NCI-H460 (cell line): ENCODE measurements at regions not wholly inside any gene's neighbourhood (a gene's known extent, or its start where the extent isn't known, plus 50 kb on each side); places are given as distances from the start of the nearest gene placed in this dataset.
"Not testable (repeated sequence)": the region's sequence is repeated elsewhere in the genome, so short reads cannot be mapped to it uniquely, and the experiment has no call there.

ENCODE experiments used
- DNase-seq: peaks from one replicate; pipeline ENCODE4 v3.0.0-alpha.2; 2016; ENCODE audit warnings: low read depth; ENCODE audit errors: extremely low read depth

GRCh38 chr7:95863-96260, 96.5 kb upstream of the FAM20C start:
- no peak for DNase-seq

- DNase-seq, result no peak
Observed at GRCh38 chr7:96861-97260, 95.5 kb upstream of the FAM20C start.

- DNase-seq, result no peak
Observed at GRCh38 chr7:97310-97841, 95.0 kb upstream of the FAM20C start.

GRCh38 chr7:101146-102046, 91.0 kb upstream of the FAM20C start:
- DNase-seq, result peak; percentile 5

GRCh38 chr7:102047-102711, 90.2 kb upstream of the FAM20C start:
- no peak for DNase-seq

GRCh38 chr7:102721-103120, 89.7 kb upstream of the FAM20C start:
- DNase-seq, result no peak

- DNase-seq, result not testable (repeated sequence)
Observed at GRCh38 chr7:103981-104380, 88.4 kb upstream of the FAM20C start.

- DNase-seq, result no peak
Observed at GRCh38 chr7:105002-105401, 87.4 kb upstream of the FAM20C start.

GRCh38 chr7:106356-106755, 86.0 kb upstream of the FAM20C start:
- DNase-seq, result no peak

GRCh38 chr7:107233-107632, 85.1 kb upstream of the FAM20C start:
- DNase-seq, result no peak

- no peak for DNase-seq
Observed at GRCh38 chr7:107907-108306, 84.5 kb upstream of the FAM20C start.

GRCh38 chr7:109094-109493, 83.3 kb upstream of the FAM20C start:
- DNase-seq, result no peak

- no peak for DNase-seq
Observed at GRCh38 chr7:109898-110556, 82.3 kb upstream of the FAM20C start.

GRCh38 chr7:110557-111232, 81.7 kb upstream of the FAM20C start:
- DNase-seq, result no peak

GRCh38 chr7:111591-111990, 80.8 kb upstream of the FAM20C start:
- no peak for DNase-seq

GRCh38 chr7:112881-113280, 79.5 kb upstream of the FAM20C start:
- no peak for DNase-seq

GRCh38 chr7:115274-115911, 77.0 kb upstream of the FAM20C start:
- DNase-seq, result no peak

GRCh38 chr7:116188-116981, 76.0 kb upstream of the FAM20C start:
- DNase-seq, result no peak

- DNase-seq, result no peak
Observed at GRCh38 chr7:117836-118614, 74.3 kb upstream of the FAM20C start.
